Natural killer cell treated with Interleukin-12 subunit alpha and Interleukin-12 subunit beta and Interleukin-15 and Interleukin-18, amount 100 ng/mL, for 72 hours (primary cell): ENCODE measurements at regions not wholly inside any gene's neighbourhood (a gene's known extent, or its start where the extent isn't known, plus 50 kb on each side); places are given as distances from the start of the nearest gene placed in this dataset.
"Not testable (repeated sequence)": the region's sequence is repeated elsewhere in the genome, so short reads cannot be mapped to it uniquely, and the experiment has no call there.

Experiments used
- ATAC-seq, 2 donors: fragments of 150-1000 bp; cut with Tn5 transposase in 1 of 2; sonication (Bioruptor Pico), chemical (Tn5 transposase) in 1 of 2; 2 replicates each; pipeline ENCODE4 v1.10.0; 2021
- DNase-seq: peaks from one replicate; pipeline ENCODE4 v3.0.0; 2022; ENCODE audit warnings: low spot score
- H3K27ac Mint-ChIP-seq, 2 donors: 1 replicate in 1 of 2; 2 replicates in 1 of 2; pipeline ENCODE4 v1.8.0; 2022; ENCODE audit warnings: mixed read lengths in 2 of 2, mild to moderate bottlenecking in 1 of 2, moderate library complexity in 1 of 2
- H3K27me3 Mint-ChIP-seq, 2 donors: 1 replicate in 1 of 2; 2 replicates in 1 of 2; pipeline ENCODE4 v1.8.0; 2022; ENCODE audit warnings: mixed read lengths in 2 of 2
- H3K36me3 Mint-ChIP-seq: one replicate; pipeline ENCODE4 v1.8.0; 2022; ENCODE audit warnings: mixed read lengths
- H3K4me1 Mint-ChIP-seq, 2 donors: 1 replicate in 1 of 2; 2 replicates in 1 of 2; pipeline ENCODE4 v1.8.0; 2022; ENCODE audit warnings: low read depth in 2 of 2, mixed read lengths in 2 of 2, mild to moderate bottlenecking in 1 of 2
- H3K4me3 Mint-ChIP-seq: one replicate; pipeline ENCODE4 v1.8.0; 2022; ENCODE audit warnings: mixed read lengths
- H3K9me3 Mint-ChIP-seq: 2 replicates; pipeline ENCODE4 v1.8.0; 2022; ENCODE audit warnings: mixed read lengths

GRCh38 chr9:110093871-110094270 is 114.1 kb downstream of the C9orf152 start:
- Mint-ChIP-seq H3K4me1 (no peaks in the 10 kb centered on the region), H3K4me3 (no peak overlapping the region), H3K9me3 (no peaks in the 10 kb centered on the region), H3K36me3 (no peaks in the 10 kb centered on the region), H3K27ac (no peak overlapping the region), H3K27me3 (no peaks in the 10 kb centered on the region)
- DNase-seq: no peak
- ATAC-seq: no peak

GRCh38 chr9:110095161-110095595 is 112.8 kb downstream of the C9orf152 start:
- H3K27me3 Mint-ChIP-seq: no peaks in the 10 kb centered on the region
- DNase-seq (no peak), ATAC-seq (no peak)
- no peaks in the 10 kb centered on the region for H3K4me1 Mint-ChIP-seq
- no peak overlapping the region for H3K4me3 Mint-ChIP-seq
- H3K27ac Mint-ChIP-seq: no peak overlapping the region
- no peaks in the 10 kb centered on the region for H3K36me3 Mint-ChIP-seq
- H3K9me3 Mint-ChIP-seq: no peaks in the 10 kb centered on the region

GRCh38 chr9:110095776-110096175 is 112.2 kb downstream of the C9orf152 start:
- DNase-seq: no peak
- Mint-ChIP-seq H3K36me3 (no peaks in the 10 kb centered on the region), H3K9me3 (no peaks in the 10 kb centered on the region), H3K4me3 (no peak overlapping the region), H3K27me3 (no peaks in the 10 kb centered on the region), H3K4me1 (no peaks in the 10 kb centered on the region), H3K27ac (no peak overlapping the region)
- no peak for ATAC-seq

- not testable (repeated sequence) for H3K9me3 Mint-ChIP-seq, H3K27me3 Mint-ChIP-seq, H3K4me3 Mint-ChIP-seq, H3K27ac Mint-ChIP-seq, DNase-seq, H3K36me3 Mint-ChIP-seq, H3K4me1 Mint-ChIP-seq, ATAC-seq
These were observed 111.3 kb downstream of the C9orf152 start for GRCh38 chr9:110096674-110097073.

DNA sequence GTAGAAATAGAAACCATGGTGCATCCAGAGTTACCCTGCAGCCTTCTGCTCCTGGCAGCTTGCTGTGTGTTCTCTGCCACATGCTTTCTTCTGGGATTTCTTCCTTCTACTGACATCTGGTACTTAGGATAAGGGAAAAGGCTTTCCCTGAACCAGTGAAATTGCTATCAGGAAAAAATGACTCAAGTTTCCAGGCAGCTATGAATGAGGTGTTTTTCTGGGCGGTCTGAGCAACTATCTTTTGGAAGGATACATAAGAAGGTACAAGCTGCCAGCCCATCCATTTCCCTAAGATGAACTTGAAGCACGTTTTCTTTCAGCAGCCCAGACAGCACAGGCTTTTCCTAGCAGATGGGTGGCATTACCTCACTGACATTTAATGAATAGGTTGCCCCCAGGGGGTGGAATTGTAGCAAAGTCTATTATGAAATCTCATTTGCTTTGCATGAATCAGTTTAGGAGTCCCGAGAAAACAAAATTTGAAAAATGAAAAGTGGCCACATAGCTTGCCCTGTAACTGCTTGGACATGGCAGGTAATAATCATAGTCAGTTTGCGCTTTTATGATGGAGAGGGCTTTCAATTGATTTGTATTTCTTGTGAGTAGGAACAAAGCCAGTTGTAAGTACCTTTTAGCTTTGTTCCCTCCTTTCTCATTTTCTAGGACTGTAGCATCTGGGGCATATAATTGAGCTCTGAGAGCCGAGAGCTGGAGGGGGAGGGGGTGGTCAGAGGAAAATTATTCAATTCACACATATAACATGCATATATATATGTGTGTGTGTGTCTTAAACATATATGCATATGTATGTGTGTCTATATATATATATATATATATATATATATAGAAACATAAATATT is 108.5 kb downstream of the C9orf152 start:
- no peak overlapping the region for H3K27ac Mint-ChIP-seq
- no peak for DNase-seq
- H3K36me3 Mint-ChIP-seq: no peaks in the 10 kb centered on the region
- no peaks in the 10 kb centered on the region for H3K27me3 Mint-ChIP-seq
- H3K4me3 Mint-ChIP-seq: no peak overlapping the region
- ATAC-seq: no peak
- no peaks in the 10 kb centered on the region for H3K9me3 Mint-ChIP-seq
- H3K4me1 Mint-ChIP-seq: no peaks in the 10 kb centered on the region

DNA sequence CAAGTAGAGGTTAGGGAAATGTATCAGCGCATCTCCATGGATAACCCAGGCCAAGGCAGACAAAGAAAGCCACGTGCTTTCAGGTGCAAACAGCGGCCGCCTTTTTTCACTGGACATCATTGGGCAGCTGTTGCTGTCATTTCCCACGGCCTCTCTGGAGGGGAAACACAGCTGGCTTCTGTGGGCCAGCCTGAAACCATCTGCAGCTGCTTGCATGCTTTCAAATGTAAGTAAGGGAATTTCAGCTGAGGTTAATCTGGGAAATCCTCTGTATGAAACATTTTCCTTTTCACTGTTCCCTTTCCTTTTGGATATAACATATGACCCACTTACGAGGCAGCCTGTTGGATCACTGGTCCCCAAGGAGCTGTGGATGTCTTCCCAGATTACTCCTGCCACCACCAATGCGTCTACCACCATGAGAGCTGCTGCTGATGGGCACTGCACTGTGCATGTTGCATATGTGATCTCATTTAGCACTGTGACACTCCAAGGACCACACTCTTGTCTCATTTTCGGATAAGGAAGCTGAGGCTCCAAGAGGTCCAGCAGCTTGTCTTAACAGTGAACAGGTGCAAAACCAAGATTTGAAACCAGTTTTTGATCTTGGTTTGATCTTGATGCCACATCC is 106.3 kb downstream of the C9orf152 start:
- Mint-ChIP-seq H3K27me3 (no peaks in the 10 kb centered on the region), H3K36me3 (no peaks in the 10 kb centered on the region), H3K27ac (no peak overlapping the region), H3K4me3 (no peak overlapping the region), H3K4me1 (no peaks in the 10 kb centered on the region), H3K9me3 (no peaks in the 10 kb centered on the region)
- ATAC-seq (no peak), DNase-seq (no peak)

DNA sequence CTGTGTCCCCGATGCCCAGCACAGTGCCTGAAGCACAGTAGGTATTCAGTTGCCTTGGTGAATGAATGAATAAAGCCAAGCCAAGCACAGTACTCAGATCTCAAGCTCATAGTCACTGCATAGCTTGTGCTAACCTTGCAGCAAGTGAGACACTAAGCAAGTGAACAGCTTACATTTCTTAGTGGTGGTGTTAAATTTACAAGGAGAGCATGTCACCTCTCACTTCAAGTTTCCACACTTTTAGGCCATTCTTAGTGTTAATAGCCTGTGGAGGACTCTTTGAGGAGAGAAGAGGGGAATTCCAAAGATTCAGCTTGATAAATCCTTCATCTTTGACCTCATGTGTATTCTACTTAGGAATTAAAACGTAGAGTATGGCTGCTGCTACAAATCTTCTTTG is 104.7 kb downstream of the C9orf152 start:
- H3K4me1 Mint-ChIP-seq: no peaks in the 10 kb centered on the region
- H3K36me3 Mint-ChIP-seq: no peaks in the 10 kb centered on the region
- H3K27me3 Mint-ChIP-seq: no peaks in the 10 kb centered on the region
- no peak overlapping the region for H3K27ac Mint-ChIP-seq
- H3K9me3 Mint-ChIP-seq: no peaks in the 10 kb centered on the region
- DNase-seq: no peak
- no peak overlapping the region for H3K4me3 Mint-ChIP-seq
- ATAC-seq: no peak

DNA sequence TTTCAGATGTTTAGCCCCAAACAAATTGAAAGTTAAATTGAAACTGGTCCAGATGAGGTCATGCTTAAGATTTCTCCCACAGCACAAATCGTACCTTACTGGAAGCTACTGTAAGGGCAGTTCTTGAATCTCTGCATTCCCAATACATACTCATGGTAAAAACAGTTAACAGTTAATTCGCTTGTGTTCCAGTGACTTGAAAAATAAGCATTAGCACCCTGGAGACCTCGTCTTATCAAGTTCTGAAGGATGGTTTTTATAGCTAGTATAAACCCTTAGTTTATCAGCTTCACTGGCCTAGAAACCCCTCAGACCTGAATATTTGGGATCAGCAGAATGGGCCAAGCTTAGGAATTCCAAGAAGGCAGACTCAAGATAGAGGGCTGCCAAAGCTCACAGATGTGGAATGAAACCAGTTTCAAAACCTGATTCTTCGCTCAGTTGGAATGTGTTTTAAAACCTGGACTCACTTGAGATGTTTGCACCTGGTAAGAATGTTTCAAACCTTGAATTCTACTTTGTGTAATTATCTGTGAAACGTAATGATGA is 103.6 kb downstream of the C9orf152 start:
- H3K27ac Mint-ChIP-seq: no peak overlapping the region
- no peaks in the 10 kb centered on the region for H3K27me3 Mint-ChIP-seq
- no peaks in the 10 kb centered on the region for H3K9me3 Mint-ChIP-seq
- H3K4me1 Mint-ChIP-seq: no peaks in the 10 kb centered on the region
- no peak for ATAC-seq
- H3K36me3 Mint-ChIP-seq: no peaks in the 10 kb centered on the region
- no peak for DNase-seq
- no peak overlapping the region for H3K4me3 Mint-ChIP-seq

DNA sequence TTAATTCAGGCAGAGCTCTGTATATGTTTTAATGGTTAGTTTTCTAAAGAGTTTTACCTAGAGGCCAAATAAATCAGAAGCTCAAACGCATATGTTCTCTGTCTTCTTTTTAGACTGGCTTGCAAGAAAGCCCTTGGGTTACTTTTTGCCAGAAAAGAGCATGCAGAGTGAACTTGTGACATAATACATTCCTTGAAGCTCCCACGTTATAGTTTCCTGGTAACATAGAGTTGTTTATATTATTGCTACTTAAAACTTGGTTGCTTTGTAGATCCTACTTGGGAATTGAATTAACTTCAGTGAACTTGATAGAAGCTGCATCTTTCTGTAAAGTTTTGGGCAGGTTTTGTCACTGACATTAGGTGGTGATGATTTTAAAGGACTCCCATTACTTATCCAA is 102.9 kb downstream of the C9orf152 start:
- Mint-ChIP-seq H3K4me1 (no peaks in the 10 kb centered on the region), H3K9me3 (no peaks in the 10 kb centered on the region), H3K27ac (no peak overlapping the region), H3K4me3 (no peak overlapping the region), H3K27me3 (no peaks in the 10 kb centered on the region), H3K36me3 (no peaks in the 10 kb centered on the region)
- DNase-seq (no peak), ATAC-seq (no peak)

GRCh38 chr9:110106661-110107060 is 101.3 kb downstream of the C9orf152 start:
- ATAC-seq: no peak
- no peaks in the 10 kb centered on the region for H3K27me3 Mint-ChIP-seq
- no peaks in the 10 kb centered on the region for H3K9me3 Mint-ChIP-seq
- no peak overlapping the region for H3K27ac Mint-ChIP-seq
- no peak overlapping the region for H3K4me3 Mint-ChIP-seq
- no peak for DNase-seq
- H3K36me3 Mint-ChIP-seq: no peaks in the 10 kb centered on the region
- H3K4me1 Mint-ChIP-seq: no peaks in the 10 kb centered on the region

GRCh38 chr9:110109333-110110092 is 98.4 kb downstream of the C9orf152 start:
- DNase-seq (no peak), ATAC-seq (no peak)
- no peaks in the 10 kb centered on the region for H3K9me3 Mint-ChIP-seq
- H3K4me3 Mint-ChIP-seq: no peak overlapping the region
- H3K27ac Mint-ChIP-seq: no peak overlapping the region
- H3K4me1 Mint-ChIP-seq: no peaks in the 10 kb centered on the region
- no peaks in the 10 kb centered on the region for H3K36me3 Mint-ChIP-seq
- H3K27me3 Mint-ChIP-seq: no peaks in the 10 kb centered on the region

DNA sequence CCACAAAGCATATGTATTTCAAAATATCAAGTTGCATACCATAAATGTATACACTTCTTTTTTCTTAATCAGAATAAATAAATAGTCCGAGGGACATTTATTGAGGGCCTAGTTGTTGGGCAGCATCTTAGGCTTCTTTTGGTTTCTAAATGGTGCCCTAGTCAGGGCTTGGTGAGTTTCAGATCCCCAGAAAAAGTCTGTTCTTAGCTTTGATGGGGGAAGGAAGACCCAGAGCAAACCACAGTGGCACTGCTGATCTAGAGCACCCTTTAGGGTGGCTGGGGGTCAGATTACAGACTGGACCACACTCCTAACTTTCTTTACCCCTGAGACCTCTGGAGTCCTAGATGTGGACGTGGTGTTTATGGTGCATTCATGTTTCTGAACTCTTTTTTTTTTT is 97.8 kb downstream of the C9orf152 start:
- no peak for DNase-seq
- H3K36me3 Mint-ChIP-seq: no peaks in the 10 kb centered on the region
- H3K27me3 Mint-ChIP-seq: no peaks in the 10 kb centered on the region
- no peak for ATAC-seq
- H3K9me3 Mint-ChIP-seq: no peaks in the 10 kb centered on the region
- no peaks in the 10 kb centered on the region for H3K4me1 Mint-ChIP-seq
- H3K27ac Mint-ChIP-seq: no peak overlapping the region
- H3K4me3 Mint-ChIP-seq: no peak overlapping the region

GRCh38 chr9:110111868-110112267 is 96.1 kb downstream of the C9orf152 start:
- no peaks in the 10 kb centered on the region for H3K27me3 Mint-ChIP-seq
- no peak for DNase-seq
- no peaks in the 10 kb centered on the region for H3K9me3 Mint-ChIP-seq
- no peak overlapping the region for H3K4me3 Mint-ChIP-seq
- no peaks in the 10 kb centered on the region for H3K4me1 Mint-ChIP-seq
- no peak for ATAC-seq
- H3K27ac Mint-ChIP-seq: no peak overlapping the region
- no peaks in the 10 kb centered on the region for H3K36me3 Mint-ChIP-seq

GRCh38 chr9:110112792-110113191 is 95.2 kb downstream of the C9orf152 start:
- Mint-ChIP-seq H3K4me1 (no peaks in the 10 kb centered on the region), H3K36me3 (no peaks in the 10 kb centered on the region), H3K27me3 (no peaks in the 10 kb centered on the region), H3K27ac (no peak overlapping the region), H3K9me3 (no peaks in the 10 kb centered on the region), H3K4me3 (no peak overlapping the region)
- DNase-seq: no peak
- ATAC-seq: no peak
